Liver (tissue), 8 donors: ENCODE measurements at regions not wholly inside any gene's neighbourhood (a gene's known extent, or its start where the extent isn't known, plus 50 kb on each side); places are given as distances from the start of the nearest gene placed in this dataset.
"Not testable (repeated sequence)": the region's sequence is repeated elsewhere in the genome, so short reads cannot be mapped to it uniquely, and the experiment has no call there.

Experiments used
- DNase-seq: peaks from one replicate; pipeline ENCODE4 v3.0.0-alpha.2; 2017; ENCODE audit warnings: low spot score
- H3K27ac ChIP-seq, 2 donors: one replicate each; pipeline ENCODE4 v1.7.0; 2013; ENCODE audit warnings: inconsistent platforms in 2 of 2, low read length in 2 of 2, control low read depth in 1 of 2, low read depth in 1 of 2, mild to moderate bottlenecking in 1 of 2
- H3K27me3 ChIP-seq, 4 donors: one replicate each; pipeline versions ENCODE4 v1.6.1 to v1.7.0; 2013; ENCODE audit warnings: low read length in 3 of 4, inconsistent platforms in 1 of 4, mild to moderate bottlenecking in 1 of 4, moderate library complexity in 1 of 4; ENCODE audit not compliant: control insufficient read depth in 4 of 4, insufficient read depth in 4 of 4
- H3K36me3 ChIP-seq, 4 donors: one replicate each; pipeline versions ENCODE4 v1.6.1 to v1.7.0; 2013; ENCODE audit warnings: low read length in 3 of 4, mild to moderate bottlenecking in 3 of 4, low read depth in 1 of 4, moderate library complexity in 1 of 4; ENCODE audit not compliant: control insufficient read depth in 4 of 4, insufficient read depth in 3 of 4
- H3K4me1 ChIP-seq, 4 donors: one replicate each; pipeline versions ENCODE4 v1.6.1 to v1.7.0; 2013; ENCODE audit warnings: low read length in 3 of 4, mild to moderate bottlenecking in 3 of 4, moderate library complexity in 1 of 4; ENCODE audit not compliant: control insufficient read depth in 4 of 4, insufficient read depth in 4 of 4
- H3K4me3 ChIP-seq, 3 donors: one replicate each; pipeline versions ENCODE4 v1.6.1 to v1.7.0; 2013; ENCODE audit warnings: low read length in 3 of 3, control low read depth in 1 of 3, low read depth in 1 of 3, mild to moderate bottlenecking in 1 of 3
- H3K9ac ChIP-seq, 2 donors: one replicate each; pipeline ENCODE4 v1.7.0; 2013; ENCODE audit warnings: low read length in 2 of 2, mild to moderate bottlenecking in 2 of 2, moderate library complexity in 2 of 2, control low read depth in 1 of 2, low read depth in 1 of 2
- H3K9me3 ChIP-seq, 4 donors: one replicate each; pipeline versions ENCODE4 v1.6.1 to v1.7.0; 2013; ENCODE audit warnings: low read length in 3 of 4; ENCODE audit not compliant: control insufficient read depth in 4 of 4
- ATF3 ChIP-seq: IDR thresholded peaks from 2 replicates; pipeline ENCODE4 v1.6.1; 2016; ENCODE audit warnings: antibody characterized with exemption
- CTCF ChIP-seq: fragments of 150-350 bp; IDR thresholded peaks from 2 replicates; pipeline ENCODE4 v1.5.1; 2017; ENCODE audit warnings: improper control_type of control experiment, low read depth, low read length; ENCODE audit not compliant: missing input control
- EGR1 ChIP-seq, 2 donors: IDR thresholded peaks; 2 replicates each; pipeline ENCODE4 v1.6.1; 2016 to 2018; ENCODE audit warnings: antibody characterized with exemption in 2 of 2, low read depth in 2 of 2
- FOXA1 ChIP-seq: IDR thresholded peaks from 2 replicates; pipeline ENCODE4 v1.6.1; 2016; ENCODE audit warnings: antibody characterized with exemption
- GABPA ChIP-seq, 2 donors: IDR thresholded peaks in 1 of 2; conservative IDR thresholded peaks in 1 of 2; 2 replicates each; pipeline ENCODE4 v1.6.1; 2016; ENCODE audit warnings: antibody characterized with exemption in 2 of 2, mild to moderate bottlenecking in 1 of 2, moderate library complexity in 1 of 2
- HNF4A ChIP-seq, 2 donors: conservative IDR thresholded peaks; 2 replicates each; pipeline ENCODE4 v1.6.1; 2016; ENCODE audit warnings: antibody characterized with exemption in 2 of 2, mild to moderate bottlenecking in 2 of 2
- NR2F2 ChIP-seq: IDR thresholded peaks from 2 replicates; pipeline ENCODE4 v1.6.1; 2016; ENCODE audit warnings: antibody characterized with exemption
- RAD21 ChIP-seq, 2 donors: IDR thresholded peaks; 2 replicates each; pipeline ENCODE4 v1.6.1; 2016; ENCODE audit warnings: antibody characterized with exemption in 2 of 2, mild to moderate bottlenecking in 2 of 2
- REST ChIP-seq: IDR thresholded peaks from 2 replicates; pipeline ENCODE4 v1.6.1; 2016; ENCODE audit warnings: antibody characterized with exemption, mild to moderate bottlenecking
- SP1 ChIP-seq: IDR thresholded peaks from 2 replicates; pipeline ENCODE4 v1.6.1; 2018; ENCODE audit warnings: antibody characterized with exemption, mild to moderate bottlenecking
- TAF1 ChIP-seq: conservative IDR thresholded peaks from 2 replicates; pipeline ENCODE4 v1.6.1; 2016; ENCODE audit warnings: antibody characterized with exemption, mild to moderate bottlenecking
- whole genome bisulfite sequencing: extraction: QIAGEN DNeasy Blood & Tissue Kit; methylation state at CpG from one replicate; pipeline ENCODE4 v1.1.7; 2013; 5-methylcytosine and 5-hydroxymethylcytosine counted together
- donor health status: healthy.
- donor health status: healthy.
- donor health status: healthy.
- donor health status: healthy.
- donor health status: healthy.

GRCh38 chrX:87017210-87017609 lies 500.4 kb upstream of the KLHL4 start:
- no peak overlapping the region for H3K4me3 ChIP-seq
- H3K4me1 ChIP-seq = no peaks in the 10 kb centered on the region
- TF ChIP-seq HNF4A (conservative IDR thresholded peaks at IDR 0.05) (no peak), CTCF (no peak), RAD21 (IDR thresholded peaks at IDR 0.05) (no peak), FOXA1 (no peak)
- no peaks in the 10 kb centered on the region for H3K36me3 ChIP-seq
- no peak for DNase-seq
- 85% methylated on average over 2 of the region's 2 CpGs for WGBS
- no peak overlapping the region for H3K9ac ChIP-seq
- no peak overlapping the region for H3K27ac ChIP-seq
- no peaks in the 10 kb centered on the region for H3K9me3 ChIP-seq
- peaks cover 0 to 2% (median 0%) of the 10 kb centered on the region in 4 donors for H3K27me3 ChIP-seq

GRCh38 chrX:87033115-87033514 lies 484.5 kb upstream of the KLHL4 start:
- H3K4me3 ChIP-seq, H3K4me1 ChIP-seq, H3K9ac ChIP-seq, DNase-seq, H3K27me3 ChIP-seq, H3K9me3 ChIP-seq, H3K27ac ChIP-seq, H3K36me3 ChIP-seq: not testable (repeated sequence)
- 94% methylated on average over 25 of the region's 25 CpGs for WGBS

GRCh38 chrX:87045352-87045751 lies 472.2 kb upstream of the KLHL4 start:
- Histone ChIP-seq H3K9ac (no peak overlapping the region), H3K4me3 (no peak overlapping the region), H3K27ac (no peak overlapping the region), H3K27me3 (no peaks in the 10 kb centered on the region), H3K9me3 (peaks cover 0 to 6% (median 2%) of the 10 kb centered on the region in 4 donors), H3K4me1 (no peaks in the 10 kb centered on the region), H3K36me3 (no peaks in the 10 kb centered on the region)
- WGBS = 70% methylated on average over 4 of the region's 4 CpGs
- no peak for TF ChIP-seq TAF1
- TF ChIP-seq NR2F2 = no peak
- TF ChIP-seq SP1 = no peak
- DNase-seq = no peak

GRCh38 chrX:87049567-87049966 lies 468.0 kb upstream of the KLHL4 start:
- DNase-seq = no peak
- Histone ChIP-seq H3K9me3 (peaks cover 0 to 6% (median 2%) of the 10 kb centered on the region in 4 donors), H3K9ac (no peak overlapping the region), H3K4me1 (no peaks in the 10 kb centered on the region), H3K4me3 (peak overlapping the region in 1 of 3 donors; percentile 1), H3K27me3 (peaks cover 0 to 3% (median 0%) of the 10 kb centered on the region in 4 donors), H3K27ac (no peak overlapping the region), H3K36me3 (no peaks in the 10 kb centered on the region)
- TF ChIP-seq NR2F2 (no peak), EGR1 (IDR thresholded peaks at IDR 0.05; ENCODE audit: low read depth in 2 of 2) (no peak)
- WGBS = 74% methylated on average over 3 of the region's 3 CpGs

- DNase-seq = no peak
- WGBS = 78% methylated on average over 2 of the region's 2 CpGs
- Histone ChIP-seq H3K27me3 (no peaks in the 10 kb centered on the region), H3K4me1 (no peaks in the 10 kb centered on the region), H3K27ac (no peak overlapping the region), H3K9ac (no peak overlapping the region), H3K4me3 (no peak overlapping the region), H3K36me3 (no peaks in the 10 kb centered on the region), H3K9me3 (no peaks in the 10 kb centered on the region)
- no peak for TF ChIP-seq FOXA1
- TF ChIP-seq CTCF = no peak
- no peak for TF ChIP-seq GABPA (IDR thresholded peaks at IDR 0.05 in 1 of 2, conservative IDR thresholded peaks at IDR 0.05 in 1 of 2)
- no peak for TF ChIP-seq ATF3
- TF ChIP-seq TAF1 = no peak
- no peak for TF ChIP-seq RAD21 (IDR thresholded peaks at IDR 0.05)
- TF ChIP-seq REST = no peak
- TF ChIP-seq SP1 = no peak
Measured at GRCh38 chrX:87063642-87064041, 454.0 kb upstream of the KLHL4 start.
